HG03064 (cell line): ENCODE measurements at regions not wholly inside any gene's neighbourhood (a gene's known extent, or its start where the extent isn't known, plus 50 kb on each side); places are given as distances from the start of the nearest gene placed in this dataset.
"Not testable (repeated sequence)": the region's sequence is repeated elsewhere in the genome, so short reads cannot be mapped to it uniquely, and the experiment has no call there.

Source experiments
- ATAC-seq: cut with Tn5 transposase; IDR thresholded peaks from one replicate; pipeline ENCODE4 v1.9.1; 2021; ENCODE audit warnings: low read depth; ENCODE audit not compliant: unreplicated experiment

DNA sequence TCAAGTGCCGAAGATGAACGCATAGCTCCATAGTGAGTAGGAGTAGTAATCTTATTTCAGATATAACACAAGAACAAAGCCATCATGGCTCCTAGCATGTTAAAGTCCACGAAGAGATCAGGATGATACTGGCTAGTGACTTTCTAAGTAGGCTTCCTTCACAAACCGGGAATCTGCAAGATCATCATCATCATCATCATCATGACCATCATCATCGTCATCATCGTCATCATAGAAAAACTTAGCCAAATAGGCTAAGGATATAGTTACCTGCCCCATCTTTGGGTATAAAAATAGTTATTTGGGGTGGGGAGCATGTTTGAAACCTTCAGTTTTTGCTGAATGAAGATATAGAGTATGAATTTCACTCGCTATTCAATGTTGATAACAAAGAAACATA is 57.9 kb downstream of the PYDC2 start:
- ATAC-seq: no peak

- ATAC-seq: no peak
Measured at GRCh38 chr3:191521055-191521454, 60.1 kb downstream of the PYDC2 start.

GRCh38 chr3:191523148-191523547 is 62.2 kb downstream of the PYDC2 start:
- ATAC-seq: no peak

DNA sequence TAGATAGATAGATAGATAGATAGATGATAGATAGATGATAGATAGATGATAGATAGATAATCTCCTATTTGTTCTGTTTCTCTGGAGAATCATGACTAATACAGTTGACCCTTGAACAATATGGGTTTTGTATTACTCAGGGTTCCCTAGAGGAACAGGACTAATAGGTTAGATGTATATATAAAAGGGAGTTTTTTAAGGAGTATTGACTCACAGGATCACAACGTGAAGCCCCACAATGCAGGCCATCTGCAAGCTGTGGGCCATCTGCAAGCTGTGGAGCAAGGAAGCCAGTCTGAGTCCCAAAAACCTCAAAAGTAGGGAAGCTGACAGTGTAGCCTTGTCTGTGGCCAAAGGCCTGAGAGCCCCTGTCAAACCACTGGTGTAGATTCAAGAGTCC is 67.6 kb downstream of the PYDC2 start:
- no peak for ATAC-seq

DNA sequence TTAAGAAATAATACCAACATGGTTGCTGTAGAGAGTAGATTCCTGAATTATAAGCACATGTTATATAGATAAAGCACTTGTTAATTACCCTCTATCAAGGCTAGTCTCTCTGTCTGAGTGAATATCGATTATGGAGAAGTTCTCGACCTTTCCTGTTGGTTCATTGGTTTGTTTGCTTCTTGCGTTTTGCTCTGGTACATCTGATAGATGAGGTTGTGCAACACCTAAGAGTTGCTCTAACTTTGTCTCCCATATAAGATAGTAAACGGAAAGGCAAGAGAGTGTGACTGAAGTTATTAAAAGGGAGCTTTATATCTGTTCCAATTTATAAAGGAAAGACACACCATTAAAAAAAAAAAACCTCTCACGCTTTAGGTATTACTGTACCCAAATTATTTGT is 69.0 kb downstream of the PYDC2 start:
- ATAC-seq: no peak

DNA sequence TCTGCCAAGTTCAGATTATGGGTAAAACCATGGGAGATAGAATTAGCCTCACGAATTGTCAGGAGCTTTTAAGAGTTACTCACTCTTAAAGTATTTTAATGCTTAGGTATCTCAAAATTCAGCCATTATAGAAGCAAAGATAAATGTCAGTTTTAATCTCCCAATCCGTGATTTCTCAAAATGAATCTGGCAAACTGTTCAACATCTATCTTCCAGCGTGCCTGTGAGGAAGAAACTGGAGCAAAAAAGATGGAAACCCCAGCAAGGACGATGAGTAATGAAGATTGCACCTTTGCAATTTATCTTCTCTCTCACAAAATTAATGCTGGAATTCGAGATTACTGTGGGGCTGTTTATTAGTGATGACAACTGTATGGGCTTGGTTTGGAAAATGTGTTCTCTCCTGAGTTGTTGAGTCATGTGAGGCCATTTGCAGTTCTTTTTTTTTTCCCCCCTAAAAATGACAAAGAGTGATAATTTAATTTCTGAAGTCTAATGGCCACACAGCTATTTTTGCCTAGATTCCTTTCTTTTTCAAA is 70.5 kb downstream of the PYDC2 start:
- ATAC-seq: no peak

DNA sequence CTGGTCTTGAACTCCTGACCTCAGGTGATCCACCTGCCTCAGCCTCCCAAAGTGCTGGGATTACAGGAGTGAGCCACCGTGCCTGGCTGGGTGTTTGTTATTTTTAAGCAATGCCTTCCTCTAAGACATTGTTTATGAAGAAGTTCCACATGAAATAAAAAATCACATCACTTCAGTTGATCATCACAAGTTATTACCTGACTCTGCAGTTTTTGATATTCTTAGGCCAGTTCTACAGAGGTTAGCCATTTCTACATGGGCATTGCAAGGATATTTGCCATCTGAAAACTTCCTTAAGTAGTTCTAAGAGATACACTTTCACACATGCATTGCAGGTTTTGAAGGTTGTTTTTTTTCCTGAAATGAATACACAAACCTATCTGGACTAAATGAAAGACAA is 82.1 kb downstream of the PYDC2 start:
- no peak for ATAC-seq

GRCh38 chr3:191543897-191544296 is 82.9 kb downstream of the PYDC2 start:
- no peak for ATAC-seq

GRCh38 chr3:191549357-191549756 is 88.4 kb downstream of the PYDC2 start:
- ATAC-seq: no peak

DNA sequence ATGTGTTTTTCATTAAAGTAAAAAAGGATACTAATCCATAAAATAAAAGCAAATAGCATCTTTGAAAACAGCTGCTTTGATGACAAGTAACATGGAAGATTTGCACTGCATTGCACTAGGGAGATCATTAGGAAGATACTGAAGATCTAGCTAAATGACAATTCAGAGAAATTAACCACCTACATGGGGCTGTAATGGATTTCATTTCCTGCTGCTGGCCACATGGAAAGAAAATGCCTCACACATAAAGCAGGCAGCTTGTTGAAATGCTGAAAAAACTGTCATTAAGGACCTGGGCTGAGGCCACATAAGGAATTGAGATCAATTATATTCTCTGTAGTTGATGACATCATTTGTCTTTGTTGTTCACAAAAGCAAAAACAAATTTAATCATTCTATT is 94.1 kb downstream of the PYDC2 start:
- ATAC-seq: no peak

DNA sequence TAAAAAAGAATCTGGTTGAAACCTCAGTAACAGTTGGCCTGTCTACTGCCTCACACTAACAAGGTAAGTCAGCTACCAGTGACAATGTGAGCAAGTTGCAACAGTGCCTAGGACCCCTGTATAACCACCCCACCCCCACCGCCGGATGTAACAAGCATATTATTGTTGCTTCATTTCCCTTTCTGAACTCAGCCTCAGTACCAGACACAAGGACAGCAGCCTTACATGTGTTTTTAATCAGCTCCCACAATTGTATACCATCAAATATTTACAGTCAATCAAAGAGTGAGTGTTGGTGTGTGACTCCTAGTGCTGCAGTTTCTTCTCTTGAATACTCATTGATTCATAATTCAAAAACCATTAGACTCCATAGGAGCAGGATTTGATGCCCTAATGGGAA is 96.4 kb downstream of the PYDC2 start:
- ATAC-seq: no peak

- ATAC-seq: no peak
Measured at GRCh38 chr3:191563722-191564121, 102.8 kb downstream of the PYDC2 start.

- ATAC-seq: no peak
Measured at GRCh38 chr3:191566469-191566868, 105.5 kb downstream of the PYDC2 start.

- ATAC-seq: no peak
Measured at GRCh38 chr3:191568206-191568605, 107.2 kb downstream of the PYDC2 start.

- no peak for ATAC-seq
Measured at GRCh38 chr3:191592105-191592504, 131.1 kb downstream of the PYDC2 start.

DNA sequence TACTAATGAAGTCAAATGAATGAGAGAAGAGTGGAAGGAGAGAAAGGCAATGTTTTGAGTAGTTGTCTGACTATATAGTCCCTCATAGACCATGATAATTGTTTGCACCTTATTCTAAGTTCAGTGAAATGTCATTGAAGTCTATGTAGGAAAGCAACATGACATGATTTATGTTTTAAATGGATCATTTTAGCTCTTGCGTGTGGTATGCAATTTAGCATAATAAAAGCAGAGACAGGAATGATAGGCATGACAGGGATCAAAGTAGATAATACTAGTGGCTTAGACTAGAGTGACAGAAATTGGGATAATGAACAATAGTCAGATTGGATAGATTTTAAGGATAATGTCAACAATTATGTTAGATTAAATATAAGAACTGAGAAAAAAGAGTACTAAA is 132.5 kb downstream of the PYDC2 start:
- ATAC-seq: no peak

DNA sequence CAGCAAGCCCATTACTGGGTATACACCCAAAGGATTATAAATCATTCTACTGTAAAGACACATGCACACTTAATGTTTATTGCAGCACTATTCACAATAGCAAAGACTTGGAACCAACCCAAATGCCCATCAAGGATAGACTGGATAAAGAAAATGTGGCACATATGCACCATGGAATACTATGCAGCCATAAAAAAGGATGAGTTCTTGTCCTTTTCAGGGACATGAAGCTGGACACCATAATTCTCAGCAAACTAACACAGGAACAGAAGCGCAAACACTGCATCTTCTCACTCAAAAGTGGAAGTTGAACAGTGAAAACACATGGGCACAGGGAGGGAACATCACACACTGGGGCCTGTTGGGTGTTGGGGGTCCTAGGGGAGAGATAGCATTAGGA is 154.5 kb downstream of the PYDC2 start:
- ATAC-seq: not testable (repeated sequence)

GRCh38 chr3:191624299-191624698 is 163.3 kb downstream of the PYDC2 start:
- ATAC-seq: no peak

GRCh38 chr3:191627064-191627463 is 166.1 kb downstream of the PYDC2 start:
- ATAC-seq: no peak

DNA sequence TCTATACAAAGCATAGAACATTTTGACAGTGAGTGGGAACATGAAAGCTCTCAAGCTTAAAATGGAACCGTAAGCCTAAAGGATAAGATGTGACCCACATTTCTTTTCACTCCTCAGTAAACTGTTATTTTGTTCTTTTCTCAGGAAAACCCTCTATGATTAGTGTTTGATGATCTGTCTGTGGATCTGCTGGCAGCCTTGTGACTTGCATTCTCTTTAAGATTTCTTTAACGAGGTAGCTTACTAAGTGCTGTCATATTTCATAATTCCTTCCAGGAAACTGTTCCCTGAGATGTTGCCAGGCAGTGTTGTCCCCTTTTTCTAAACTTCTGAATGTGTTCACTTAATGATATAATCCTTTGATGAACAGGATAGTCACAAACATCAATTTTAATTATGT is 167.6 kb downstream of the PYDC2 start:
- ATAC-seq: no peak

DNA sequence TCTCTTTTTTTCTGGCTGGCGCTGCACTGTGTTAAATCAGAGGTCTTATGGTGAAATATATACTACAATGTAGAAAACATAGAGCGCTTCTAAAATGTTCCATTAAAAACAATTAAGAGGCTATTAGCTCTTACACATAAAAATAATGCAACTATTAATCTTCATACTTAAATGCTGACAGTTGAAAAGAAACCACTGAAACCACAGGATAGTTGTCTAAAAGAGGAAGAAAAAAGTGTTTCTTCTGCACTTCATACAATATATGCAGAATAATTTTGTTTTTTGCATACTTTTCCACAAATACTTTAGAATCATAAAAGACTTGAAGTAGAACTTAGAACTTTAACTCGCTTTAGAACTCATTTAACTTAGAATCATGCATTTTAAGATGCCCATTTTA is 170.5 kb downstream of the PYDC2 start:
- ATAC-seq: no peak

DNA sequence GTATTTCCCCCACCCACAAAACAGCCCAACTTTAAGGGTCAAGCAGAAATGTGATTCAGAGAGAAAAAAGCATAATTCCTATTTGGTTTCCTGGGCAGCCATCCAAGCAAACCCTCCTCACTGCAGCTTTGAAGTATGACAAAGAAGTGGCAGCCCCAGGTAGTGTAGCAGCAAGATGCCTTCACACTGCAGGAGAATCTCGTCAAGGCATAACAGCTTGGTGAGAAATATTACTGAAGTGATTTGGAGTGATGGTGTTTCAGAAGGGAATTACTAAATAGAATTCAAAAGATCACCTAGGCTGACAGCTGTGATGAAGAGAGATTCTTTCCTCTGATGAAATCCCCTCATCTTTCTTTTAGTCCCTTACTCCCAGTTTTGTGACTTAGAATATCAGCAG is 173.9 kb downstream of the PYDC2 start:
- no peak for ATAC-seq

DNA sequence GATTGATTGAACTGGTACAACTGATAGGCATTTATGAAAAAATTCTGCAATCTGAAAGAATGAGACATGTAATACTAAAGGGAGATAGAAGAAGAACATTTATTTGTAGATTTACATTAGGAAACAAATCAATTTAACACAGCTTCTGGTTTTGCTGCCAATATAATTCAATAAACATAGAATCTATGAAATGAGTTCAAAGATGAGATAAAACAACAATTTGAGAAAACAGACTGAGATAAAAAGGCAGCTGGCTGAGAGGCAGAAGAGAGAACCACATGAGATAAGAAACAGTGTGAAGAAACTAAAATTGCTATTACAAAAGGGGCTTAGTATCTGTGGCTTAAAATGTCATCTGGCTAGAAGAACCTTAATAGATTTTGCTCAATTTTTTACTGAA is 176.6 kb downstream of the PYDC2 start:
- no peak for ATAC-seq
